OCI-LY7 (cell line): ENCODE measurements at regions not wholly inside any gene's neighbourhood (a gene's known extent, or its start where the extent isn't known, plus 50 kb on each side); places are given as distances from the start of the nearest gene placed in this dataset.

Experiments
- BruUV-seq: library from RNA; stranded (reverse); fragments of 400-500 nt; replicated peaks from 2 replicates; lab custom pipeline; 2021; lab: Mats Ljungman, UMichigan
- CTCF ChIA-PET: fragments of 300-600 bp; sonication (Branson Sonifier 250); formaldehyde crosslinking; loops from one replicate; lab custom pipeline; 2022; ENCODE audit warnings: antibody characterized with exemption; ENCODE audit not compliant: unreplicated experiment; lab: Charles Lee
- POLR2A ChIA-PET: fragments of 300-600 bp; sonication (Branson Sonifier 250); formaldehyde crosslinking; loops from one replicate; lab custom pipeline; 2022; ENCODE audit warnings: antibody characterized with exemption; lab: Charles Lee
- DNase-seq: peaks from one replicate; pipeline ENCODE4 v3.0.0-alpha.2; 2015; ENCODE audit warnings: low spot score
- H2AFZ ChIP-seq: fragments of 200-600 bp; sonication (generic), shearing (Covaris generic); 2 replicates; pipeline ENCODE4 v1.6.1; 2014; ENCODE audit warnings: mild to moderate bottlenecking, antibody characterized with exemption, low read length, moderate library complexity
- H3K27ac ChIP-seq: fragments of 200-600 bp; sonication (generic); 2 replicates; pipeline ENCODE4 v1.5.1; 2014; ENCODE audit warnings: mixed run types, low read depth, mild to moderate bottlenecking, moderate library complexity, low read length, inconsistent platforms; ENCODE audit not compliant: poor library complexity, severe bottlenecking
- H3K36me3 ChIP-seq: fragments of 200-600 bp; sonication (generic); 2 replicates; pipeline ENCODE4 v1.6.1; 2014; ENCODE audit warnings: mild to moderate bottlenecking, antibody characterized with exemption, low read length, moderate library complexity, mixed read lengths; ENCODE audit not compliant: insufficient read depth
- H3K4me1 ChIP-seq: fragments of 200-600 bp; sonication (generic); 2 replicates; pipeline ENCODE4 v1.5.1; 2014; ENCODE audit warnings: mild to moderate bottlenecking, low read length; ENCODE audit not compliant: insufficient read depth, poor library complexity, severe bottlenecking
- H3K4me2 ChIP-seq: fragments of 200-600 bp; sonication (generic); 2 replicates; pipeline ENCODE4 v1.6.1; 2014; ENCODE audit warnings: mild to moderate bottlenecking, low read length
- H3K4me3 ChIP-seq: fragments of 200-600 bp; sonication (generic); 2 replicates; pipeline ENCODE4 v1.5.1; 2014; ENCODE audit warnings: mild to moderate bottlenecking, low read depth, low read length; ENCODE audit not compliant: poor library complexity, severe bottlenecking
- H3K79me2 ChIP-seq: fragments of 200-600 bp; sonication (generic); 2 replicates; pipeline ENCODE4 v1.6.1; 2016; ENCODE audit warnings: low read depth, mild to moderate bottlenecking, low read length, moderate library complexity, mixed read lengths; ENCODE audit not compliant: insufficient read depth
- H3K9me2 ChIP-seq: fragments of 200-600 bp; sonication (generic); 2 replicates; pipeline ENCODE4 v1.6.1; 2016; ENCODE audit warnings: mild to moderate bottlenecking, low read length, mixed read lengths; ENCODE audit not compliant: insufficient read depth
- H3K9me3 ChIP-seq: fragments of 200-600 bp; sonication (generic); 2 replicates; pipeline ENCODE4 v1.6.1; 2014; ENCODE audit warnings: mild to moderate bottlenecking, mixed run types, low read length, mixed read lengths
- H4K20me1 ChIP-seq: fragments of 200-600 bp; sonication (generic); 2 replicates; pipeline ENCODE4 v1.6.1; 2014; ENCODE audit warnings: mild to moderate bottlenecking, antibody characterized with exemption, low read length, moderate library complexity, mixed read lengths; ENCODE audit not compliant: insufficient read depth
- CTCF ChIP-seq: fragments of 200-600 bp; sonication (generic); conservative IDR thresholded peaks from 2 replicates; pipeline ENCODE4 v1.5.1; 2014; ENCODE audit warnings: mild to moderate bottlenecking, antibody characterized with exemption, low read length, moderate library complexity, mixed read lengths
- EZH2phosphoT487 ChIP-seq: fragments of 200-600 bp; sonication (generic); IDR thresholded peaks from 2 replicates; pipeline ENCODE4 v1.6.1; 2018; ENCODE audit warnings: low read depth, borderline replicate concordance, mild to moderate bottlenecking, mixed run types, antibody characterized with exemption, low read length, moderate library complexity, mixed read lengths
- intact Hi-C: fragments of 100-400 bp; cut with micrococcal nuclease; formaldehyde crosslinking; loops from one replicate; pipeline ENCODE4 v1.10.0; 2022; ENCODE audit not compliant: unreplicated experiment

- no TSS peak for BruUV-seq
- POLR2A ChIA-PET = no interaction called here
- H2AFZ ChIP-seq = no peak overlapping the region
Measured at GRCh38 chr11:23124996-23125395, 264.7 kb upstream of the CCDC179 start.

GRCh38 chr11:23127706-23128105 lies 267.4 kb upstream of the CCDC179 start:
- Histone ChIP-seq H3K79me2 (no peaks in the 10 kb centered on the region), H4K20me1 (no peaks in the 10 kb centered on the region), H3K4me1 (no peaks in the 10 kb centered on the region), H3K9me3 (no peaks in the 10 kb centered on the region), H2AFZ (no peak overlapping the region), H3K27ac (no peak overlapping the region), H3K4me2 (no peak overlapping the region), H3K36me3 (no peaks in the 10 kb centered on the region), H3K9me2 (no peaks in the 10 kb centered on the region), H3K4me3 (no peak overlapping the region)
- TF ChIP-seq EZH2phosphoT487 (no peak), CTCF (no peak)
- intact Hi-C loops = no loop called here
- CTCF ChIA-PET = no interaction called here
- POLR2A ChIA-PET = interaction anchor here (1.0 kb wide), 1 partner anchor 14 kb away, joined by 3 read pairs; no protein-coding TSS in a partner anchor
- no TSS peak for BruUV-seq
- DNase-seq = no peak

More at GRCh38 chr11:23124996-23125395, 264.7 kb upstream of the CCDC179 start:
- TF ChIP-seq EZH2phosphoT487 (no peak), CTCF (no peak)
- Histone ChIP-seq H3K79me2 (no peaks in the 10 kb centered on the region), H3K9me2 (no peaks in the 10 kb centered on the region), H4K20me1 (no peaks in the 10 kb centered on the region), H3K9me3 (no peaks in the 10 kb centered on the region), H3K27ac (no peak overlapping the region), H3K4me2 (no peak overlapping the region), H3K4me1 (no peaks in the 10 kb centered on the region), H3K4me3 (no peak overlapping the region), H3K36me3 (no peaks in the 10 kb centered on the region)
- CTCF ChIA-PET = no interaction called here
- no peak for DNase-seq
- intact Hi-C loops = no loop called here

- no TSS peak for BruUV-seq
- intact Hi-C loops = no loop called here
- H3K9me3 ChIP-seq = no peaks in the 10 kb centered on the region
- H3K79me2 ChIP-seq = no peaks in the 10 kb centered on the region
- no peak overlapping the region for H3K4me3 ChIP-seq
- no peaks in the 10 kb centered on the region for H3K4me1 ChIP-seq
- no peaks in the 10 kb centered on the region for H4K20me1 ChIP-seq
- POLR2A ChIA-PET = no interaction called here
- no peaks in the 10 kb centered on the region for H3K9me2 ChIP-seq
- CTCF ChIA-PET = no interaction called here
- no peak for TF ChIP-seq EZH2phosphoT487
- TF ChIP-seq CTCF = no peak
- H3K27ac ChIP-seq = no peak overlapping the region
- DNase-seq = no peak
- H3K4me2 ChIP-seq = no peak overlapping the region
- H3K36me3 ChIP-seq = no peaks in the 10 kb centered on the region
- no peak overlapping the region for H2AFZ ChIP-seq
Measured at GRCh38 chr11:23134627-23135026, 274.4 kb upstream of the CCDC179 start.
